PFSK-1 (cell line): ENCODE measurements at regions not wholly inside any gene's neighbourhood (a gene's known extent, or its start where the extent isn't known, plus 50 kb on each side); places are given as distances from the start of the nearest gene placed in this dataset.

Source experiments
- FOXP2 ChIP-seq: optimal IDR thresholded peaks from 2 replicates; pipeline ENCODE3; 2011; ENCODE audit warnings: borderline replicate concordance, control low read depth, inconsistent platforms; ENCODE audit not compliant: insufficient read depth; ENCODE audit errors: extremely low read length, extremely low read depth
- POLR2AphosphoS5 ChIP-seq: IDR thresholded peaks from 2 replicates; pipeline ENCODE4 v1.6.1; 2012; ENCODE audit warnings: low read depth, mild to moderate bottlenecking, control low read depth, low read length, moderate library complexity
- SIN3A ChIP-seq: IDR thresholded peaks from 2 replicates; pipeline ENCODE4 v1.6.1; 2012; ENCODE audit warnings: mild to moderate bottlenecking, low read length, moderate library complexity, borderline replicate concordance; ENCODE audit not compliant: insufficient read depth
- TAF1 ChIP-seq: IDR thresholded peaks from 2 replicates; pipeline ENCODE4 v1.6.1; 2012; ENCODE audit warnings: low read length, control low read depth, borderline replicate concordance; ENCODE audit not compliant: insufficient read depth
- TF ChIP-seq, protein P1 (sequence below), 2 experiments: IDR thresholded peaks; 2 replicates each; pipeline versions ENCODE4 v1.6.1 to v1.8.0; 2011 to 2012; ENCODE audit warnings: low read depth in 2 of 2, low read length in 2 of 2, control low read depth in 1 of 2, inconsistent platforms in 1 of 2, mild to moderate bottlenecking in 1 of 2, moderate library complexity in 1 of 2; ENCODE audit not compliant: insufficient read depth in 1 of 2

- TF ChIP-seq POLR2AphosphoS5, result no peak
- no peak for TF ChIP-seq TAF1
- TF ChIP-seq SIN3A, result no peak
- TF ChIP-seq, protein P1, sequence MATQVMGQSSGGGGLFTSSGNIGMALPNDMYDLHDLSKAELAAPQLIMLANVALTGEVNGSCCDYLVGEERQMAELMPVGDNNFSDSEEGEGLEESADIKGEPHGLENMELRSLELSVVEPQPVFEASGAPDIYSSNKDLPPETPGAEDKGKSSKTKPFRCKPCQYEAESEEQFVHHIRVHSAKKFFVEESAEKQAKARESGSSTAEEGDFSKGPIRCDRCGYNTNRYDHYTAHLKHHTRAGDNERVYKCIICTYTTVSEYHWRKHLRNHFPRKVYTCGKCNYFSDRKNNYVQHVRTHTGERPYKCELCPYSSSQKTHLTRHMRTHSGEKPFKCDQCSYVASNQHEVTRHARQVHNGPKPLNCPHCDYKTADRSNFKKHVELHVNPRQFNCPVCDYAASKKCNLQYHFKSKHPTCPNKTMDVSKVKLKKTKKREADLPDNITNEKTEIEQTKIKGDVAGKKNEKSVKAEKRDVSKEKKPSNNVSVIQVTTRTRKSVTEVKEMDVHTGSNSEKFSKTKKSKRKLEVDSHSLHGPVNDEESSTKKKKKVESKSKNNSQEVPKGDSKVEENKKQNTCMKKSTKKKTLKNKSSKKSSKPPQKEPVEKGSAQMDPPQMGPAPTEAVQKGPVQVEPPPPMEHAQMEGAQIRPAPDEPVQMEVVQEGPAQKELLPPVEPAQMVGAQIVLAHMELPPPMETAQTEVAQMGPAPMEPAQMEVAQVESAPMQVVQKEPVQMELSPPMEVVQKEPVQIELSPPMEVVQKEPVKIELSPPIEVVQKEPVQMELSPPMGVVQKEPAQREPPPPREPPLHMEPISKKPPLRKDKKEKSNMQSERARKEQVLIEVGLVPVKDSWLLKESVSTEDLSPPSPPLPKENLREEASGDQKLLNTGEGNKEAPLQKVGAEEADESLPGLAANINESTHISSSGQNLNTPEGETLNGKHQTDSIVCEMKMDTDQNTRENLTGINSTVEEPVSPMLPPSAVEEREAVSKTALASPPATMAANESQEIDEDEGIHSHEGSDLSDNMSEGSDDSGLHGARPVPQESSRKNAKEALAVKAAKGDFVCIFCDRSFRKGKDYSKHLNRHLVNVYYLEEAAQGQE (IDR thresholded peaks at IDR 0.05; ENCODE audit: insufficient read depth in 1 of 2, low read depth in 2 of 2, low read length in 2 of 2), result no peak
- TF ChIP-seq FOXP2, result no peak
Observed at GRCh38 chr11:134862105-134862502, 450.1 kb upstream of the B3GAT1 start.

- TF ChIP-seq FOXP2 (no peak), TAF1 (no peak), POLR2AphosphoS5 (no peak), SIN3A (no peak)
- TF ChIP-seq, protein P1 (IDR thresholded peaks at IDR 0.05; ENCODE audit: insufficient read depth in 1 of 2, low read depth in 2 of 2, low read length in 2 of 2), result no peak
Observed at GRCh38 chr11:134861490-134862104, 449.6 kb upstream of the B3GAT1 start.

GRCh38 chr11:134858783-134859480 lies 446.9 kb upstream of the B3GAT1 start:
- TF ChIP-seq, protein P1 (IDR thresholded peaks at IDR 0.05; ENCODE audit: insufficient read depth in 1 of 2, low read depth in 2 of 2, low read length in 2 of 2), result no peak
- TF ChIP-seq SIN3A, result no peak
- no peak for TF ChIP-seq TAF1
- TF ChIP-seq POLR2AphosphoS5, result no peak
- TF ChIP-seq FOXP2, result no peak

- TF ChIP-seq, protein P1 (IDR thresholded peaks at IDR 0.05; ENCODE audit: insufficient read depth in 1 of 2, low read depth in 2 of 2, low read length in 2 of 2), result no peak
- TF ChIP-seq TAF1 (no peak), SIN3A (no peak), FOXP2 (no peak), POLR2AphosphoS5 (no peak)
Observed at GRCh38 chr11:134857035-134857434, 445.0 kb upstream of the B3GAT1 start.
